Transverse colon (tissue), 4 donors: ENCODE measurements at regions not wholly inside any gene's neighbourhood (a gene's known extent, or its start where the extent isn't known, plus 50 kb on each side); places are given as distances from the start of the nearest gene placed in this dataset.

ENCODE experiments used
- CTCF ChIP-seq, 5 experiments: fragments of 200-600 bp in 3 of 5; fragments of 450-650 bp in 2 of 5; sonication (generic) in 3 of 5; IDR thresholded peaks; 1 replicate in 2 of 5; 2 replicates in 3 of 5; pipeline ENCODE4 v1.5.1; 2016 to 2017; ENCODE audit warnings: antibody characterized with exemption in 5 of 5, inconsistent platforms in 3 of 5, mild to moderate bottlenecking in 2 of 5, moderate library complexity in 1 of 5
- EP300 ChIP-seq: sonication (generic); formaldehyde crosslinking; IDR thresholded peaks from one replicate; pipeline ENCODE4 v1.6.1; 2017; ENCODE audit warnings: antibody characterized with exemption, low read depth
- POLR2A ChIP-seq: fragments of 450-650 bp; IDR thresholded peaks from one replicate; pipeline ENCODE4 v1.6.1; 2016; ENCODE audit warnings: antibody characterized with exemption, mild to moderate bottlenecking, moderate library complexity
- POLR2AphosphoS5 ChIP-seq, 3 donors: sonication (generic); formaldehyde crosslinking; IDR thresholded peaks; one replicate each; pipeline ENCODE4 v1.6.1; 2016; ENCODE audit warnings: antibody characterized with exemption in 3 of 3

- TF ChIP-seq CTCF (IDR thresholded peaks at IDR 0.05) (no peak), POLR2A (no peak), POLR2AphosphoS5 (IDR thresholded peaks at IDR 0.05) (no peak), EP300 (no peak)
Observed at GRCh38 chr17:27079660-27080059, 214.3 kb upstream of the WSB1 start.
